Peyer's patch (tissue), 4 donors: ENCODE measurements at regions not wholly inside any gene's neighbourhood (a gene's known extent, or its start where the extent isn't known, plus 50 kb on each side); places are given as distances from the start of the nearest gene placed in this dataset.

Source experiments
- CTCF ChIP-seq, 6 experiments: fragments of 450-650 bp in 4 of 6; fragments of 200-600 bp in 2 of 6; sonication (generic) in 1 of 6; IDR thresholded peaks; one replicate each; pipeline ENCODE4 v1.5.1; 2017 to 2019; ENCODE audit warnings: antibody characterized with exemption in 6 of 6, mild to moderate bottlenecking in 3 of 6, moderate library complexity in 1 of 6
- POLR2A ChIP-seq, 2 donors: fragments of 450-650 bp; IDR thresholded peaks; one replicate each; pipeline ENCODE4 v1.5.1; 2017; ENCODE audit warnings: antibody characterized with exemption in 2 of 2, mild to moderate bottlenecking in 2 of 2, moderate library complexity in 2 of 2

- TF ChIP-seq CTCF (IDR thresholded peaks at IDR 0.05) (no peak), POLR2A (IDR thresholded peaks at IDR 0.05) (no peak)
These were observed 155.7 kb upstream of the SLIT2 start for GRCh38 chr4:20095805-20096541.
